WTC11 (cell line): ENCODE measurements at regions not wholly inside any gene's neighbourhood (a gene's known extent, or its start where the extent isn't known, plus 50 kb on each side); places are given as distances from the start of the nearest gene placed in this dataset.

Experiments used
- ATAC-seq: fragments of 200-7000 bp; cut with Tn5 transposase; 2 replicates; pipeline ENCODE4 v1.10.0; 2021; ENCODE audit warnings: mild to moderate bottlenecking, moderate library complexity
- CTCF ChIA-PET: fragments of 300-600 bp; sonication (Branson Sonifier 250); formaldehyde crosslinking; loops from one replicate; lab custom pipeline; 2021; ENCODE audit warnings: antibody characterized with exemption; lab: Charles Lee
- POLR2A ChIA-PET: fragments of 350-600 bp; sonication (Branson Sonifier 250); formaldehyde crosslinking; loops from one replicate; lab custom pipeline; 2021; ENCODE audit warnings: antibody characterized with exemption; lab: Charles Lee
- DNase-seq: peaks from one replicate; pipeline ENCODE4 v3.0.0; 2021; ENCODE audit warnings: low spot score
- H3K27ac Mint-ChIP-seq: 2 replicates; pipeline ENCODE4 v1.8.0; 2021; ENCODE audit warnings: mixed read lengths
- H3K27me3 Mint-ChIP-seq: 2 replicates; pipeline ENCODE4 v1.8.0; 2021; ENCODE audit warnings: low read depth, mild to moderate bottlenecking, moderate library complexity, mixed read lengths
- H3K36me3 Mint-ChIP-seq: 2 replicates; pipeline ENCODE4 v1.8.0; 2021; ENCODE audit warnings: mixed read lengths
- H3K4me1 Mint-ChIP-seq: 2 replicates; pipeline ENCODE4 v1.8.0; 2022; ENCODE audit warnings: mixed read lengths
- H3K4me3 Mint-ChIP-seq: 2 replicates; pipeline ENCODE4 v1.8.0; 2021; ENCODE audit warnings: mild to moderate bottlenecking, moderate library complexity, mixed read lengths
- H3K9me3 Mint-ChIP-seq: 2 replicates; pipeline ENCODE4 v1.8.0; 2021; ENCODE audit warnings: mixed read lengths
- ATF1 ChIP-seq: sonication (generic); formaldehyde crosslinking; IDR thresholded peaks from 2 replicates; pipeline ENCODE4 v1.8.1; 2023; ENCODE audit warnings: mild to moderate bottlenecking, moderate library complexity, missing genetic modification reagents
- CREB1 ChIP-seq: sonication (generic); formaldehyde crosslinking; IDR thresholded peaks from 2 replicates; pipeline ENCODE4 v1.8.0; 2023; ENCODE audit warnings: mild to moderate bottlenecking, missing genetic modification reagents
- ELF4 ChIP-seq: sonication (generic); formaldehyde crosslinking; IDR thresholded peaks from 2 replicates; pipeline ENCODE4 v1.8.1; 2022; ENCODE audit warnings: low read depth, mild to moderate bottlenecking, moderate library complexity, missing genetic modification reagents
- FOXP1 ChIP-seq: sonication (generic); formaldehyde crosslinking; IDR thresholded peaks from 2 replicates; pipeline ENCODE4 v1.8.0; 2022; ENCODE audit warnings: missing genetic modification reagents, mild to moderate bottlenecking, moderate library complexity, borderline replicate concordance
- NFE2L1 ChIP-seq: sonication (generic); formaldehyde crosslinking; IDR thresholded peaks from 2 replicates; pipeline ENCODE4 v1.8.1; 2023; ENCODE audit warnings: missing genetic modification reagents
- NR3C1 ChIP-seq: sonication (generic); formaldehyde crosslinking; conservative IDR thresholded peaks from 2 replicates; pipeline ENCODE4 v1.8.1; 2023; ENCODE audit warnings: low read depth, mild to moderate bottlenecking, missing genetic modification reagents
- OVOL2 ChIP-seq: fragments of 250-450 bp; sonication (Bioruptor Pico); IDR thresholded peaks from 2 replicates; pipeline ENCODE4 v1.9.0; 2021; ENCODE audit warnings: mild to moderate bottlenecking, borderline replicate concordance
- RELA ChIP-seq: sonication (generic); formaldehyde crosslinking; IDR thresholded peaks from 2 replicates; pipeline ENCODE4 v1.8.1; 2022; ENCODE audit warnings: missing genetic modification reagents, mild to moderate bottlenecking, borderline replicate concordance
- TEAD1 ChIP-seq: sonication (generic); formaldehyde crosslinking; IDR thresholded peaks from 2 replicates; pipeline ENCODE4 v1.8.0; 2022; ENCODE audit warnings: mild to moderate bottlenecking, missing genetic modification reagents
- ZNF232 ChIP-seq: sonication (generic); formaldehyde crosslinking; IDR thresholded peaks from 2 replicates; pipeline ENCODE4 v1.8.0; 2022; ENCODE audit warnings: mild to moderate bottlenecking, missing genetic modification reagents
- ZNF263 ChIP-seq: sonication (generic); formaldehyde crosslinking; IDR thresholded peaks from 2 replicates; pipeline ENCODE4 v1.8.1; 2022; ENCODE audit warnings: low read depth, mild to moderate bottlenecking, moderate library complexity, missing genetic modification reagents
- ZNF416 ChIP-seq: fragments of 250-450 bp; sonication (Bioruptor Pico); IDR thresholded peaks from 2 replicates; pipeline ENCODE4 v1.9.0; 2021; ENCODE audit warnings: mild to moderate bottlenecking, inconsistent platforms
- TF ChIP-seq, protein P1 (sequence below): fragments of 250-450 bp; sonication (Bioruptor Pico); IDR thresholded peaks from 2 replicates; pipeline ENCODE4 v1.9.0; 2021; ENCODE audit warnings: mild to moderate bottlenecking, borderline replicate concordance
- TF ChIP-seq, protein P2 (sequence below): sonication (generic); formaldehyde crosslinking; IDR thresholded peaks from 2 replicates; pipeline ENCODE4 v1.8.1; 2023; ENCODE audit warnings: mild to moderate bottlenecking, missing genetic modification reagents, moderate library complexity
- TF ChIP-seq, protein P3 (sequence below): fragments of 250-450 bp; sonication (Bioruptor Pico); IDR thresholded peaks from 2 replicates; pipeline ENCODE4 v1.9.0; 2021; ENCODE audit warnings: mild to moderate bottlenecking
- TF ChIP-seq, protein P4 (sequence below): sonication (generic); formaldehyde crosslinking; conservative IDR thresholded peaks from 2 replicates; pipeline ENCODE4 v1.8.1; 2022; ENCODE audit warnings: mild to moderate bottlenecking, missing genetic modification reagents
- TF ChIP-seq, protein P5 (sequence below): sonication (generic); formaldehyde crosslinking; IDR thresholded peaks from 2 replicates; pipeline ENCODE4 v1.8.1; 2022; ENCODE audit warnings: low read depth, missing genetic modification reagents, borderline replicate concordance

DNA sequence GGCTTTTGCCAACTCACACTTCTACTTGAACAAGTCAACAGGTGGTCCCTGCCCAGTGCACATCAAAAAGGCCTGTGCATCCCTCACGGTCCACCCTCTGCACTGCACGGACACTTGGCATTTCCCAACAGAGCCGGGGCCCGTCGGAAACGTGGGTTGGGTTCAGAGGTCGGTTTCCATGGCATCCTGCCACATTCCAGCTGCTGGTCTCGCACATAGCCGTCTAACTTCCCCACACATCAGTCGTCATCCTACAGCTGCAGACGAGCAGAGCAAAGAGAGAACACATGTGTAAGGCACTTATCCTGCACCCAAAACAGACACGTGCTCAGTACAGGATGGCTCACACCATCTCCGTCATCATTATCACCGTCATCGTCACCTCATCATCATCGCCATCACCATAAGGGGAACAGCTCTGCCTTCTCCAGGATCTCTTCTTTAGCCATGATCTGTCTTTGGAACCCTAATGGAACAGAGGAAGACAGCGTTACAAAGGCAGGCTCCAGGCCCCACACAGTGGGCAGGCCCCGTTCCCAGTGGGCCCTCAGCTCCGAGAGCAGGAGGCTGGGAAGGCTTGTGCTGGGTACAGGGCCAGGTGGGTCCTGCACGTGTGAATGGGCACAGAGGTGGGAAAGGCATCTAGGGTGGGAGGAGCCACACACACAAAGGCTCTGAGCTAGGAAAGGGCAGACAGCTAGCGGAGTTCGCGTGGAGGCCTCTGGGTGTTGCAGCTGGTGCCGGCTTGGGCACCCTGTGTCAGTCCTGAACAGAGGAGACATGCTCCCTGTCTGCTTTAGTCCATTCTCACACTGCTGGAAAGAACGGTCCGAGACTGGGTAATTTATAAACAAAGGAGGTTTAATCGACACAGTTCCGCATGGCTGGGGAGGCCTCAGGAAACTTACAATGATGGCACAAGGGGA is 170.8 kb upstream of the SOX1 start:
- ATAC-seq, result no peak
- ChIA-PET POLR2A (no interaction called here), CTCF (interaction anchor here (0.8 kb wide), 1 partner anchor 50 kb away, joined by 3 read pairs; no protein-coding TSS in a partner anchor)
- no peak overlapping the region for H3K27ac Mint-ChIP-seq
- no peak for DNase-seq
- no peaks in the 10 kb centered on the region for H3K36me3 Mint-ChIP-seq
- H3K27me3 Mint-ChIP-seq, result peaks cover 35% of the 10 kb centered on the region
- TF ChIP-seq FOXP1 (CRISPR knock-in tag) (peak; percentile 55; the same call in 1 of the 2 replicates), ELF4 (CRISPR knock-in tag) (no peak)
- H3K4me3 Mint-ChIP-seq, result no peak overlapping the region
- peaks cover 40% of the 10 kb centered on the region for H3K4me1 Mint-ChIP-seq
- H3K9me3 Mint-ChIP-seq, result no peaks in the 10 kb centered on the region

DNA sequence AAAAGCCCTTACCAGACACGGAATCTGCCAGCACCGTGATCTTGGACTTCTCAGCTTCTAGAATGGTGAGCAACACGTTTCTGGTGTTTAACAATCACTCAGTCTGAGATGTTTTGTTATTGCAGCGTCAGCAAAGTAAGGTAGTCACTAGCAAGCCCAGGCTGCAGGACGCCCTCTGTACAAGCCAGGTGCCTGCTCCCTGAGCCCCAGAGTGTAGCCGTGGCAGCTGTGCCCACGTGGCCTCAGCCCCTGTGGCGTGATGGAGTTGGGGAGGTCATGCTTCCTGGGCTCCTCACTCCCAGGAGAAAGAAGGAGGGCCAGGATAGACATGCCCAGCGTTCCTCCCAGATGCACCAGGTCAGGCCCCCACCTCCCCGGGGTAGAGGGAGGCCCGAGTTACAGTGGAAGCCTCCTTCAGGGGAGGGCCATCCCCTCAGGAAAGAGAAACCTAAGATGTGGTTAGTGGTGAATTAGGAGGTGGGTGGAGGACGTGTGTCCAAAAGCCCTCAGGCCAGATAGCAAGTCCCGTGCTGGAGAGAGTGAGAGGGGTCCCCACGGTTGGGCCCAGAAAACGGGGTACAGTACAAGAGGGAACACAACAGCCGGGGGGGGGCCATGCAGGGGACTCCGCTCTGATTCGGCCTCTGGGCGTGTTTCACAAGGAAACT is 169.6 kb upstream of the SOX1 start:
- Mint-ChIP-seq H3K4me3 (no peak overlapping the region), H3K4me1 (peaks cover 38% of the 10 kb centered on the region), H3K9me3 (no peaks in the 10 kb centered on the region), H3K27me3 (peaks cover 28% of the 10 kb centered on the region)
- POLR2A ChIA-PET, result no interaction called here
- DNase-seq, result no peak
- TF ChIP-seq ZNF416 (CRISPR knock-in tag), result no peak
- no peak for TF ChIP-seq OVOL2
- TF ChIP-seq, protein P1, sequence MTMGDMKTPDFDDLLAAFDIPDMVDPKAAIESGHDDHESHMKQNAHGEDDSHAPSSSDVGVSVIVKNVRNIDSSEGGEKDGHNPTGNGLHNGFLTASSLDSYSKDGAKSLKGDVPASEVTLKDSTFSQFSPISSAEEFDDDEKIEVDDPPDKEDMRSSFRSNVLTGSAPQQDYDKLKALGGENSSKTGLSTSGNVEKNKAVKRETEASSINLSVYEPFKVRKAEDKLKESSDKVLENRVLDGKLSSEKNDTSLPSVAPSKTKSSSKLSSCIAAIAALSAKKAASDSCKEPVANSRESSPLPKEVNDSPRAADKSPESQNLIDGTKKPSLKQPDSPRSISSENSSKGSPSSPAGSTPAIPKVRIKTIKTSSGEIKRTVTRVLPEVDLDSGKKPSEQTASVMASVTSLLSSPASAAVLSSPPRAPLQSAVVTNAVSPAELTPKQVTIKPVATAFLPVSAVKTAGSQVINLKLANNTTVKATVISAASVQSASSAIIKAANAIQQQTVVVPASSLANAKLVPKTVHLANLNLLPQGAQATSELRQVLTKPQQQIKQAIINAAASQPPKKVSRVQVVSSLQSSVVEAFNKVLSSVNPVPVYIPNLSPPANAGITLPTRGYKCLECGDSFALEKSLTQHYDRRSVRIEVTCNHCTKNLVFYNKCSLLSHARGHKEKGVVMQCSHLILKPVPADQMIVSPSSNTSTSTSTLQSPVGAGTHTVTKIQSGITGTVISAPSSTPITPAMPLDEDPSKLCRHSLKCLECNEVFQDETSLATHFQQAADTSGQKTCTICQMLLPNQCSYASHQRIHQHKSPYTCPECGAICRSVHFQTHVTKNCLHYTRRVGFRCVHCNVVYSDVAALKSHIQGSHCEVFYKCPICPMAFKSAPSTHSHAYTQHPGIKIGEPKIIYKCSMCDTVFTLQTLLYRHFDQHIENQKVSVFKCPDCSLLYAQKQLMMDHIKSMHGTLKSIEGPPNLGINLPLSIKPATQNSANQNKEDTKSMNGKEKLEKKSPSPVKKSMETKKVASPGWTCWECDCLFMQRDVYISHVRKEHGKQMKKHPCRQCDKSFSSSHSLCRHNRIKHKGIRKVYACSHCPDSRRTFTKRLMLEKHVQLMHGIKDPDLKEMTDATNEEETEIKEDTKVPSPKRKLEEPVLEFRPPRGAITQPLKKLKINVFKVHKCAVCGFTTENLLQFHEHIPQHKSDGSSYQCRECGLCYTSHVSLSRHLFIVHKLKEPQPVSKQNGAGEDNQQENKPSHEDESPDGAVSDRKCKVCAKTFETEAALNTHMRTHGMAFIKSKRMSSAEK, result no peak
- no peak for TF ChIP-seq NR3C1
- TF ChIP-seq, protein P2, sequence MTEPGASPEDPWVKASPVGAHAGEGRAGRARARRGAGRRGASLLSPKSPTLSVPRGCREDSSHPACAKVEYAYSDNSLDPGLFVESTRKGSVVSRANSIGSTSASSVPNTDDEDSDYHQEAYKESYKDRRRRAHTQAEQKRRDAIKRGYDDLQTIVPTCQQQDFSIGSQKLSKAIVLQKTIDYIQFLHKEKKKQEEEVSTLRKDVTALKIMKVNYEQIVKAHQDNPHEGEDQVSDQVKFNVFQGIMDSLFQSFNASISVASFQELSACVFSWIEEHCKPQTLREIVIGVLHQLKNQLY, result no peak
- TF ChIP-seq RELA (CRISPR knock-in tag), result no peak
- TF ChIP-seq ZNF232 (CRISPR knock-in tag), result no peak
- TF ChIP-seq, protein P3, sequence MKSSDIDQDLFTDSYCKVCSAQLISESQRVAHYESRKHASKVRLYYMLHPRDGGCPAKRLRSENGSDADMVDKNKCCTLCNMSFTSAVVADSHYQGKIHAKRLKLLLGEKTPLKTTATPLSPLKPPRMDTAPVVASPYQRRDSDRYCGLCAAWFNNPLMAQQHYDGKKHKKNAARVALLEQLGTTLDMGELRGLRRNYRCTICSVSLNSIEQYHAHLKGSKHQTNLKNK (CRISPR knock-in tag), result no peak
- TF ChIP-seq, protein P4, sequence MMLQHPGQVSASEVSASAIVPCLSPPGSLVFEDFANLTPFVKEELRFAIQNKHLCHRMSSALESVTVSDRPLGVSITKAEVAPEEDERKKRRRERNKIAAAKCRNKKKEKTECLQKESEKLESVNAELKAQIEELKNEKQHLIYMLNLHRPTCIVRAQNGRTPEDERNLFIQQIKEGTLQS (CRISPR knock-in tag), result no peak
- TF ChIP-seq TEAD1 (CRISPR knock-in tag), result no peak
- no peak for TF ChIP-seq ATF1
- no peak for TF ChIP-seq ZNF263 (CRISPR knock-in tag)
- no peak for TF ChIP-seq CREB1 (CRISPR knock-in tag)
- TF ChIP-seq, protein P5, sequence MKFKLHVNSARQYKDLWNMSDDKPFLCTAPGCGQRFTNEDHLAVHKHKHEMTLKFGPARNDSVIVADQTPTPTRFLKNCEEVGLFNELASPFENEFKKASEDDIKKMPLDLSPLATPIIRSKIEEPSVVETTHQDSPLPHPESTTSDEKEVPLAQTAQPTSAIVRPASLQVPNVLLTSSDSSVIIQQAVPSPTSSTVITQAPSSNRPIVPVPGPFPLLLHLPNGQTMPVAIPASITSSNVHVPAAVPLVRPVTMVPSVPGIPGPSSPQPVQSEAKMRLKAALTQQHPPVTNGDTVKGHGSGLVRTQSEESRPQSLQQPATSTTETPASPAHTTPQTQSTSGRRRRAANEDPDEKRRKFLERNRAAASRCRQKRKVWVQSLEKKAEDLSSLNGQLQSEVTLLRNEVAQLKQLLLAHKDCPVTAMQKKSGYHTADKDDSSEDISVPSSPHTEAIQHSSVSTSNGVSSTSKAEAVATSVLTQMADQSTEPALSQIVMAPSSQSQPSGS, result no peak
- TF ChIP-seq NFE2L1, result no peak
- TF ChIP-seq, all 79 proteins: peak for 0
- Mint-ChIP-seq H3K36me3 (no peaks in the 10 kb centered on the region), H3K27ac (no peak overlapping the region)
- CTCF ChIA-PET, result no interaction called here
- ATAC-seq, result no peak
